Osteocyte (in vitro differentiated cells): ENCODE measurements at regions not wholly inside any gene's neighbourhood (a gene's known extent, or its start where the extent isn't known, plus 50 kb on each side); places are given as distances from the start of the nearest gene placed in this dataset.
"Not testable (repeated sequence)": the region's sequence is repeated elsewhere in the genome, so short reads cannot be mapped to it uniquely, and the experiment has no call there.

ENCODE experiments used
- DNase-seq: peaks from one replicate; pipeline ENCODE4 v3.0.0; 2021; ENCODE audit warnings: mixed read lengths; ENCODE audit not compliant: unreplicated experiment; ENCODE audit errors: extremely low spot score
- H3K27ac Mint-ChIP-seq: one replicate; pipeline ENCODE4 v1.8.0; 2021; ENCODE audit warnings: mild to moderate bottlenecking, mixed read lengths; ENCODE audit not compliant: unreplicated experiment
- H3K27me3 Mint-ChIP-seq: one replicate; pipeline ENCODE4 v1.8.0; 2021; ENCODE audit warnings: mixed read lengths; ENCODE audit not compliant: unreplicated experiment
- H3K36me3 Mint-ChIP-seq: one replicate; pipeline ENCODE4 v1.8.0; 2021; ENCODE audit warnings: mixed read lengths; ENCODE audit not compliant: unreplicated experiment
- H3K4me1 Mint-ChIP-seq: one replicate; pipeline ENCODE4 v1.8.0; 2021; ENCODE audit warnings: mixed read lengths; ENCODE audit not compliant: unreplicated experiment
- H3K4me3 Mint-ChIP-seq: one replicate; pipeline ENCODE4 v1.8.0; 2021; ENCODE audit warnings: mild to moderate bottlenecking, moderate library complexity, mixed read lengths; ENCODE audit not compliant: unreplicated experiment
- H3K9me3 Mint-ChIP-seq: one replicate; pipeline ENCODE4 v1.8.0; 2021; ENCODE audit warnings: mixed read lengths; ENCODE audit not compliant: unreplicated experiment
- CTCF ChIP-seq: fragments of 200-600 bp; sonication (generic); IDR thresholded peaks from 2 replicates; pipeline ENCODE4 v1.5.0; 2021; ENCODE audit warnings: antibody characterized with exemption, mild to moderate bottlenecking, moderate library complexity

- H3K4me1 Mint-ChIP-seq: no peaks in the 10 kb centered on the region
- TF ChIP-seq CTCF: no peak
- no peak overlapping the region for H3K4me3 Mint-ChIP-seq
- no peaks in the 10 kb centered on the region for H3K27me3 Mint-ChIP-seq
- H3K9me3 Mint-ChIP-seq: peaks cover 45% of the 10 kb centered on the region
- H3K27ac Mint-ChIP-seq: no peak overlapping the region
- peak; percentile 51 for DNase-seq
- no peaks in the 10 kb centered on the region for H3K36me3 Mint-ChIP-seq
These were observed 105.4 kb upstream of the ZNF98 start for GRCh38 chr19:22527554-22527953.

DNA sequence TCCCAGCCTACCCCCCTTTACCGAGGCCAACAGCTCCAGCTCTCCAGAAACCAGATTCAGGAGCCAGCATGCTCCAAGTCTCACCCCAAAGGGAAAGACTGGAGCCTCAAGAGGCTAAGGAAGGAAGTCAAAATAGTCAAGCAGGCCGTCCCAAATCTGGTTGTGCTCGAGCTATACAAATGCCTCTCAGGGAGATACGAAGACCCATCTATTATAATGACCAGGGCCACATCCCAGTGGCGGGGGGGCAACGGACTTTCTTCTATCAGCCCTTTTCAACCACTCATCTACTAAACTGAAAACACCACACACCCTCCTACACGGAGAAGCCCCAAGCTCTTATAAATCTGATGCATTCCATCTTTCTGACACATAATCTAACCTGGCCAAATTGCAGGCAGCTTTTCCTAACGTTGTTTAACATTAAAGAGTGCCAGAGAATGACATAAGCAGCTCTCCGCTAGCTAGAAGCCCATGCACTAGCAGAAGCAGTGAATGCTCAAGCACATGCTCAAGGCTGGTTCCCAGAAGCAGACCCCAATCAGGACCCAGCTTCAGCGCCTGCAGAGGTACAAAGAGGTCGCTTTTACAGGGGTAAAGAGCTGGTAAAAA is 104.6 kb upstream of the ZNF98 start:
- Mint-ChIP-seq H3K27ac (no peak overlapping the region), H3K36me3 (no peaks in the 10 kb centered on the region), H3K9me3 (peaks cover 49% of the 10 kb centered on the region), H3K4me1 (no peaks in the 10 kb centered on the region), H3K4me3 (no peak overlapping the region), H3K27me3 (no peaks in the 10 kb centered on the region)
- no peak for DNase-seq
- no peak for TF ChIP-seq CTCF

- no peak overlapping the region for H3K4me3 Mint-ChIP-seq
- H3K27ac Mint-ChIP-seq: no peak overlapping the region
- peaks cover 53% of the 10 kb centered on the region for H3K9me3 Mint-ChIP-seq
These were observed 101.8 kb upstream of the ZNF98 start for GRCh38 chr19:22523940-22524339.

GRCh38 chr19:22519562-22519961 is 97.4 kb upstream of the ZNF98 start:
- not testable (repeated sequence) for H3K4me1 Mint-ChIP-seq, H3K36me3 Mint-ChIP-seq, H3K27me3 Mint-ChIP-seq, DNase-seq, H3K27ac Mint-ChIP-seq, H3K4me3 Mint-ChIP-seq
- peaks cover 34% of the 10 kb centered on the region for H3K9me3 Mint-ChIP-seq

More at GRCh38 chr19:22523940-22524339, 101.8 kb upstream of the ZNF98 start:
- Mint-ChIP-seq H3K27me3 (no peaks in the 10 kb centered on the region), H3K36me3 (no peaks in the 10 kb centered on the region), H3K4me1 (no peaks in the 10 kb centered on the region)
- no peak for TF ChIP-seq CTCF
- DNase-seq: peak; percentile 27

DNA sequence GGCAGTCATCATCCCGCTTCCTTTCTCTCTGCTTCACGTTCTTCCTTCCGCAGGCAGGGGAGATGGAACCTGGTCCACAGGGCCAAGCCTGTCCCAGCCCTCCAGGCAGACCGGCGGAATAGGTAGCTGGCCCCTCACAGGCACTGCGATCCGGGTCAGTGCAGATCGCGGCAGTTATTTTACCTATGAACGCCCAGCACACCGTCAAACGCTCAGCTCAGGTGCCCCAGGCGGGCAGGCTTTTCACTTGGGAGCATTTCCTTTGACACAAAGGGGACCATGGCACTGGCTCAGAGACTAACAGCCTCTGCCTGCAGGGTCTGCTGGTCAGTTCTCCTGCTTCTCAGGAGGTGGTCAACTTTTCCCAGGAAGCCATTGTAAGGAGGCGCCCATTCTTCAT is 97.0 kb upstream of the ZNF98 start:
- no peaks in the 10 kb centered on the region for H3K4me1 Mint-ChIP-seq
- peaks cover 35% of the 10 kb centered on the region for H3K9me3 Mint-ChIP-seq
- H3K27ac Mint-ChIP-seq: no peak overlapping the region
- H3K27me3 Mint-ChIP-seq: no peaks in the 10 kb centered on the region
- no peak overlapping the region for H3K4me3 Mint-ChIP-seq
- H3K36me3 Mint-ChIP-seq: no peaks in the 10 kb centered on the region
- no peak for TF ChIP-seq CTCF
- DNase-seq: peak; percentile 72
